GM23338 (cell line): ENCODE measurements at regions not wholly inside any gene's neighbourhood (a gene's known extent, or its start where the extent isn't known, plus 50 kb on each side); places are given as distances from the start of the nearest gene placed in this dataset.

Source experiments
- ATAC-seq: fragments of 200-7000 bp; cut with Tn5 transposase; 3 replicates; pipeline ENCODE4 v1.9.1; 2020
- DNase-seq: peaks from one replicate; pipeline ENCODE4 v3.0.0-alpha.2; 2015; ENCODE audit warnings: low spot score
- H2AFZ ChIP-seq: fragments of 200-600 bp; sonication (generic); 2 replicates; pipeline ENCODE4 v1.8.0; 2016; ENCODE audit warnings: antibody characterized with exemption, mild to moderate bottlenecking, moderate library complexity
- H3F3A ChIP-seq: fragments of 200-600 bp; sonication (generic); replicated peaks from 2 replicates; pipeline ENCODE4 v1.8.0; 2017; ENCODE audit warnings: antibody characterized with exemption, mixed run types, low read depth
- H3K27ac ChIP-seq: fragments of 200-600 bp; sonication (generic); 2 replicates; pipeline ENCODE4 v1.6.1; 2016; ENCODE audit warnings: low read depth
- H3K27me3 ChIP-seq: fragments of 200-600 bp; sonication (generic); 2 replicates; pipeline ENCODE4 v1.8.0; 2016; ENCODE audit warnings: mild to moderate bottlenecking, mixed run types, moderate library complexity; ENCODE audit not compliant: insufficient read depth
- H3K36me3 ChIP-seq: fragments of 200-600 bp; sonication (generic); 2 replicates; pipeline ENCODE4 v1.8.0; 2016; ENCODE audit warnings: mild to moderate bottlenecking; ENCODE audit not compliant: insufficient read depth
- H3K4me1 ChIP-seq: fragments of 200-600 bp; sonication (generic); 2 replicates; pipeline ENCODE4 v1.8.0; 2016; ENCODE audit warnings: mild to moderate bottlenecking, moderate library complexity; ENCODE audit not compliant: insufficient read depth
- H3K4me2 ChIP-seq: fragments of 200-600 bp; sonication (generic); 2 replicates; pipeline ENCODE4 v1.7.1; 2017; ENCODE audit warnings: mixed run types
- H3K4me3 ChIP-seq: fragments of 200-600 bp; sonication (generic); 2 replicates; pipeline ENCODE4 v1.6.1; 2016; ENCODE audit warnings: mixed run types
- H3K79me2 ChIP-seq: fragments of 200-600 bp; sonication (generic); replicated peaks from 2 replicates; pipeline ENCODE4 v1.8.0; 2017; ENCODE audit warnings: mild to moderate bottlenecking; ENCODE audit not compliant: insufficient read depth
- H3K9me2 ChIP-seq: fragments of 200-600 bp; sonication (generic); 2 replicates; pipeline ENCODE4 v1.8.0; 2017; ENCODE audit not compliant: insufficient read depth
- H4K20me1 ChIP-seq: fragments of 200-600 bp; sonication (generic); replicated peaks from 2 replicates; pipeline ENCODE4 v1.8.0; 2017; ENCODE audit warnings: mild to moderate bottlenecking; ENCODE audit not compliant: insufficient read depth
- H3K27ac Mint-ChIP-seq: 2 replicates; pipeline ENCODE4 v1.8.0; 2020; ENCODE audit warnings: inconsistent platforms, mild to moderate bottlenecking, moderate library complexity, mixed read lengths
- H3K27me3 Mint-ChIP-seq: 3 replicates; pipeline ENCODE4 v1.8.0; 2022; ENCODE audit warnings: low read depth, mild to moderate bottlenecking, moderate library complexity, mixed read lengths, inconsistent platforms; ENCODE audit not compliant: insufficient read depth, poor library complexity
- H3K36me3 Mint-ChIP-seq: 3 replicates; pipeline ENCODE4 v1.8.0; 2021; ENCODE audit warnings: low read depth, mild to moderate bottlenecking, inconsistent platforms, moderate library complexity, mixed read lengths
- H3K4me1 Mint-ChIP-seq: 3 replicates; pipeline ENCODE4 v1.8.0; 2020; ENCODE audit warnings: mild to moderate bottlenecking, inconsistent platforms, mixed read lengths
- H3K4me3 Mint-ChIP-seq: 3 replicates; pipeline ENCODE4 v1.8.0; 2021; ENCODE audit warnings: moderate library complexity, mild to moderate bottlenecking, inconsistent platforms, mixed read lengths
- H3K9me3 Mint-ChIP-seq: 3 replicates; pipeline ENCODE4 v1.8.0; 2020; ENCODE audit warnings: moderate library complexity, mild to moderate bottlenecking, inconsistent platforms, mixed read lengths
- CREB1 ChIP-seq: fragments of 250-450 bp; sonication (Bioruptor Pico); IDR thresholded peaks from 2 replicates; pipeline ENCODE4 v1.5.0; 2020; ENCODE audit warnings: low read depth, mild to moderate bottlenecking, moderate library complexity
- ETS1 ChIP-seq: IDR thresholded peaks from 2 replicates; pipeline ENCODE4 v1.6.1; 2016; ENCODE audit warnings: antibody characterized with exemption
- EZH2 ChIP-seq: fragments of 200-600 bp; sonication (generic); IDR thresholded peaks from one replicate; pipeline ENCODE4 v1.8.0; 2017; ENCODE audit warnings: antibody characterized with exemption, mild to moderate bottlenecking, low read depth; ENCODE audit not compliant: unreplicated experiment
- EZH2phosphoT487 ChIP-seq: fragments of 200-600 bp; sonication (generic); IDR thresholded peaks from one replicate; pipeline ENCODE4 v1.8.1; 2018; ENCODE audit warnings: antibody characterized with exemption; ENCODE audit not compliant: unreplicated experiment
- JUNB ChIP-seq: IDR thresholded peaks from one replicate; pipeline ENCODE4 v1.6.1; 2016; ENCODE audit warnings: antibody characterized with exemption; ENCODE audit not compliant: unreplicated experiment
- NANOG ChIP-seq: IDR thresholded peaks from 2 replicates; pipeline ENCODE4 v1.6.1; 2016; ENCODE audit warnings: antibody characterized with exemption, borderline replicate concordance
- POLR2AphosphoS5 ChIP-seq: IDR thresholded peaks from 2 replicates; pipeline ENCODE4 v1.6.1; 2016; ENCODE audit warnings: antibody characterized with exemption, low read depth
- STAT1 ChIP-seq: IDR thresholded peaks from one replicate; pipeline ENCODE4 v1.6.1; 2016; ENCODE audit warnings: antibody characterized with exemption; ENCODE audit not compliant: unreplicated experiment
- ZNF114 ChIP-seq: fragments of 250-450 bp; sonication (Bioruptor Pico); IDR thresholded peaks from 2 replicates; pipeline ENCODE4 v1.5.0; 2020; ENCODE audit warnings: mild to moderate bottlenecking, moderate library complexity
- ZNF331 ChIP-seq: fragments of 250-450 bp; sonication (Bioruptor Pico); IDR thresholded peaks from 2 replicates; pipeline ENCODE4 v1.5.0; 2020; ENCODE audit warnings: low read depth, mild to moderate bottlenecking, moderate library complexity
- ZNF462 ChIP-seq: fragments of 250-450 bp; sonication (Bioruptor Pico); IDR thresholded peaks from 2 replicates; pipeline ENCODE4 v1.5.0; 2020; ENCODE audit warnings: mild to moderate bottlenecking, moderate library complexity
- TF ChIP-seq, protein P1 (sequence below), 2 experiments: fragments of 200-600 bp in 1 of 2; sonication (generic) in 1 of 2; conservative IDR thresholded peaks; 2 replicates each; pipeline versions ENCODE4 v1.5.1 to v1.6.1; 2016 to 2017; ENCODE audit warnings: antibody characterized with exemption in 2 of 2, low read depth in 2 of 2, mild to moderate bottlenecking in 2 of 2, moderate library complexity in 1 of 2
- TF ChIP-seq, protein P2 (sequence below): IDR thresholded peaks from one replicate; pipeline ENCODE4 v1.6.1; 2018; ENCODE audit warnings: antibody characterized with exemption; ENCODE audit not compliant: unreplicated experiment

DNA sequence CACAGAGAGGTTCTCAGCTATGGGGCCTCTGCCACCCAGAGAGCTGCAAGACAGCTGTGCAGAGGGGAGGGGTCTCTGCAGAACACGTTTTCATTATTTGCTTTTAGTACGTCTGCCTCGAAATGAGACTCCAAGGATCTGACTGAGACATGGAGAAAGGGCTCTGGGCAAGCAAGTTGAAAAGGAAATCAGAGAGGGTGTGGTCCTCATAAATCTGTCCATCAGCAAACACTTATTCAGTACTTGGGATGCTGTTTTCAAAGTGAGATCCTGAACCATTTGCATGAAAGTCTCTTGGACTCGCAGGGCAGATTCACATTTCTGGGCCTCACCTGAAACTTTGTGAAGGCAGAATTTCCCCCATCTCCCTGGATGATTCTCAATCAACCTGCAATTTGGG is 197.4 kb upstream of the GALNT2 start (continued):
- no peak for TF ChIP-seq EZH2phosphoT487

DNA sequence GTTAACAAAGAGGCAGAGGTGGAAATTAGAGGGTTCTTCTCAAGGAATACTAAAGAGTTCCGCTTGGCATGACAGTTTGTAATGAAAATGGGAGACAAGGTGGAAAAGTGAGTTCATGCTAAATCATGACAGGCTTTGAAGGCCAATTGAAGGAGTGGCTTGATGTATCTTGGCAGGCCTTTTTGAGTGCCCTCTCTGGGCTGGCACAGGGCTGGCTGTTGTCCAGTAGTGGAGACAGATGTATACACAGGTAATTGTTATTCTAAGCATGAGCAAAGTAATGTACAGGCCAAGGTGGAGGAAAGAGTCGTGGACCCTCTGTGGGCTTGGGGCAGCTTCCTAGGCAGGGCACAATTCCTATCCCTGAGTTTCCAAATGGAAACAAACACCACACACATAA is 196.7 kb upstream of the GALNT2 start:
- H3K36me3 Mint-ChIP-seq: no peaks in the 10 kb centered on the region
- no peak overlapping the region for H3K27ac Mint-ChIP-seq
- no peak for TF ChIP-seq ZNF462
- TF ChIP-seq, protein P1, sequence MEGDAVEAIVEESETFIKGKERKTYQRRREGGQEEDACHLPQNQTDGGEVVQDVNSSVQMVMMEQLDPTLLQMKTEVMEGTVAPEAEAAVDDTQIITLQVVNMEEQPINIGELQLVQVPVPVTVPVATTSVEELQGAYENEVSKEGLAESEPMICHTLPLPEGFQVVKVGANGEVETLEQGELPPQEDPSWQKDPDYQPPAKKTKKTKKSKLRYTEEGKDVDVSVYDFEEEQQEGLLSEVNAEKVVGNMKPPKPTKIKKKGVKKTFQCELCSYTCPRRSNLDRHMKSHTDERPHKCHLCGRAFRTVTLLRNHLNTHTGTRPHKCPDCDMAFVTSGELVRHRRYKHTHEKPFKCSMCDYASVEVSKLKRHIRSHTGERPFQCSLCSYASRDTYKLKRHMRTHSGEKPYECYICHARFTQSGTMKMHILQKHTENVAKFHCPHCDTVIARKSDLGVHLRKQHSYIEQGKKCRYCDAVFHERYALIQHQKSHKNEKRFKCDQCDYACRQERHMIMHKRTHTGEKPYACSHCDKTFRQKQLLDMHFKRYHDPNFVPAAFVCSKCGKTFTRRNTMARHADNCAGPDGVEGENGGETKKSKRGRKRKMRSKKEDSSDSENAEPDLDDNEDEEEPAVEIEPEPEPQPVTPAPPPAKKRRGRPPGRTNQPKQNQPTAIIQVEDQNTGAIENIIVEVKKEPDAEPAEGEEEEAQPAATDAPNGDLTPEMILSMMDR (conservative IDR thresholded peaks at IDR 0.05; ENCODE audit: low read depth in 2 of 2): no peak
- TF ChIP-seq ETS1: no peak
- TF ChIP-seq ZNF331: no peak
- no peak for TF ChIP-seq CREB1
- TF ChIP-seq POLR2AphosphoS5: no peak
- no peak for TF ChIP-seq NANOG
- no peak for TF ChIP-seq STAT1
- TF ChIP-seq ZNF114 (CRISPR knock-in tag): no peak
- TF ChIP-seq EZH2: no peak
- TF ChIP-seq JUNB: no peak
- no peak for TF ChIP-seq EZH2phosphoT487
- TF ChIP-seq, protein P2, sequence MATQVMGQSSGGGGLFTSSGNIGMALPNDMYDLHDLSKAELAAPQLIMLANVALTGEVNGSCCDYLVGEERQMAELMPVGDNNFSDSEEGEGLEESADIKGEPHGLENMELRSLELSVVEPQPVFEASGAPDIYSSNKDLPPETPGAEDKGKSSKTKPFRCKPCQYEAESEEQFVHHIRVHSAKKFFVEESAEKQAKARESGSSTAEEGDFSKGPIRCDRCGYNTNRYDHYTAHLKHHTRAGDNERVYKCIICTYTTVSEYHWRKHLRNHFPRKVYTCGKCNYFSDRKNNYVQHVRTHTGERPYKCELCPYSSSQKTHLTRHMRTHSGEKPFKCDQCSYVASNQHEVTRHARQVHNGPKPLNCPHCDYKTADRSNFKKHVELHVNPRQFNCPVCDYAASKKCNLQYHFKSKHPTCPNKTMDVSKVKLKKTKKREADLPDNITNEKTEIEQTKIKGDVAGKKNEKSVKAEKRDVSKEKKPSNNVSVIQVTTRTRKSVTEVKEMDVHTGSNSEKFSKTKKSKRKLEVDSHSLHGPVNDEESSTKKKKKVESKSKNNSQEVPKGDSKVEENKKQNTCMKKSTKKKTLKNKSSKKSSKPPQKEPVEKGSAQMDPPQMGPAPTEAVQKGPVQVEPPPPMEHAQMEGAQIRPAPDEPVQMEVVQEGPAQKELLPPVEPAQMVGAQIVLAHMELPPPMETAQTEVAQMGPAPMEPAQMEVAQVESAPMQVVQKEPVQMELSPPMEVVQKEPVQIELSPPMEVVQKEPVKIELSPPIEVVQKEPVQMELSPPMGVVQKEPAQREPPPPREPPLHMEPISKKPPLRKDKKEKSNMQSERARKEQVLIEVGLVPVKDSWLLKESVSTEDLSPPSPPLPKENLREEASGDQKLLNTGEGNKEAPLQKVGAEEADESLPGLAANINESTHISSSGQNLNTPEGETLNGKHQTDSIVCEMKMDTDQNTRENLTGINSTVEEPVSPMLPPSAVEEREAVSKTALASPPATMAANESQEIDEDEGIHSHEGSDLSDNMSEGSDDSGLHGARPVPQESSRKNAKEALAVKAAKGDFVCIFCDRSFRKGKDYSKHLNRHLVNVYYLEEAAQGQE: no peak
- DNase-seq (no peak), ATAC-seq (no peak)
- no peaks in the 10 kb centered on the region for H3K79me2 ChIP-seq
- H3F3A ChIP-seq: no peaks in the 10 kb centered on the region
- H3K36me3 ChIP-seq: no peaks in the 10 kb centered on the region
- no peaks in the 10 kb centered on the region for H4K20me1 ChIP-seq
- no peak overlapping the region for H3K27ac ChIP-seq
- H3K4me2 ChIP-seq: no peak overlapping the region
- no peaks in the 10 kb centered on the region; the same call in 1 of the 3 replicates for H3K9me3 Mint-ChIP-seq
- H3K9me2 ChIP-seq: peaks cover 7% of the 10 kb centered on the region; the same call in 1 of the 2 replicates
- no peak overlapping the region for H3K4me3 Mint-ChIP-seq
- H3K4me3 ChIP-seq: no peak overlapping the region
- H3K27me3 ChIP-seq: no peaks in the 10 kb centered on the region
- H2AFZ ChIP-seq: no peak overlapping the region
- H3K27me3 Mint-ChIP-seq: peaks cover 4% of the 10 kb centered on the region
- H3K4me1 ChIP-seq: no peaks in the 10 kb centered on the region
- H3K4me1 Mint-ChIP-seq: no peaks in the 10 kb centered on the region
